HG02870 (cell line): ENCODE measurements at regions not wholly inside any gene's neighbourhood (a gene's known extent, or its start where the extent isn't known, plus 50 kb on each side); places are given as distances from the start of the nearest gene placed in this dataset.
"Not testable (repeated sequence)": the region's sequence is repeated elsewhere in the genome, so short reads cannot be mapped to it uniquely, and the experiment has no call there.

Experiments
- ATAC-seq: cut with Tn5 transposase; IDR thresholded peaks from one replicate; pipeline ENCODE4 v1.9.1; 2021; ENCODE audit warnings: mild to moderate bottlenecking, moderate library complexity; ENCODE audit not compliant: unreplicated experiment

GRCh38 chr10:76815505-76815904 lies 822.1 kb downstream of the KCNMA1 start:
- ATAC-seq, result not testable (repeated sequence)

- no peak for ATAC-seq
Observed at GRCh38 chr10:76811430-76811829, 826.2 kb downstream of the KCNMA1 start.

GRCh38 chr10:76788452-76788811 lies 849.2 kb downstream of the KCNMA1 start:
- no peak for ATAC-seq

GRCh38 chr10:76787746-76788451 lies 849.7 kb downstream of the KCNMA1 start:
- ATAC-seq, result no peak

GRCh38 chr10:76786504-76787072 lies 851.0 kb downstream of the KCNMA1 start:
- no peak for ATAC-seq

GRCh38 chr10:76784076-76784475 lies 853.5 kb downstream of the KCNMA1 start:
- no peak for ATAC-seq

- no peak for ATAC-seq
Observed at GRCh38 chr10:76779796-76780301, 857.8 kb downstream of the KCNMA1 start.

GRCh38 chr10:76778914-76779795 lies 858.5 kb downstream of the KCNMA1 start:
- no peak for ATAC-seq

GRCh38 chr10:76774987-76775603 lies 862.5 kb downstream of the KCNMA1 start:
- no peak for ATAC-seq

GRCh38 chr10:76769582-76769981 lies 868.0 kb downstream of the KCNMA1 start:
- no peak for ATAC-seq

- no peak for ATAC-seq
Observed at GRCh38 chr10:76769161-76769560, 868.4 kb downstream of the KCNMA1 start.

GRCh38 chr10:76766682-76767081 lies 870.9 kb downstream of the KCNMA1 start:
- no peak for ATAC-seq

- not testable (repeated sequence) for ATAC-seq
Observed at GRCh38 chr10:76764921-76765320, 872.7 kb downstream of the KCNMA1 start.

GRCh38 chr10:76764177-76764576 lies 873.4 kb downstream of the KCNMA1 start:
- ATAC-seq, result no peak

- no peak for ATAC-seq
Observed at GRCh38 chr10:76763376-76763775, 874.2 kb downstream of the KCNMA1 start.

GRCh38 chr10:76759681-76760080 lies 877.9 kb downstream of the KCNMA1 start:
- no peak for ATAC-seq

- ATAC-seq, result no peak
Observed at GRCh38 chr10:76743169-76743568, 894.4 kb downstream of the KCNMA1 start.

GRCh38 chr10:76740514-76740913 lies 897.1 kb downstream of the KCNMA1 start:
- no peak for ATAC-seq

GRCh38 chr10:76738991-76739390 lies 898.6 kb downstream of the KCNMA1 start:
- ATAC-seq, result no peak

GRCh38 chr10:76736815-76737618 lies 900.6 kb downstream of the KCNMA1 start:
- ATAC-seq, result no peak
